Heart right ventricle (tissue), 16 donors: ENCODE measurements at regions not wholly inside any gene's neighbourhood (a gene's known extent, or its start where the extent isn't known, plus 50 kb on each side); places are given as distances from the start of the nearest gene placed in this dataset.

Source experiments
- ATAC-seq, 8 donors: fragments of 200-7000 bp; cut with Tn5 transposase; one replicate each; pipeline ENCODE4 v1.9.1; 2020; ENCODE audit warnings: mild to moderate bottlenecking in 8 of 8, moderate library complexity in 8 of 8, moderate number of reproducible peaks in 1 of 8
- DNase-seq, 2 donors: peaks; one replicate each; pipeline ENCODE4 v3.0.0-alpha.2; 2020
- H3K27ac ChIP-seq, 10 donors: fragments of 200-600 bp; sonication (generic) in 2 of 10; one replicate each; pipeline versions ENCODE4 v1.5.0 to v1.8.0; 2020 to 2022; ENCODE audit warnings: mild to moderate bottlenecking in 3 of 10
- H3K27me3 ChIP-seq, 7 donors: fragments of 200-600 bp; one replicate each; pipeline ENCODE4 v1.8.0; 2021 to 2022; ENCODE audit warnings: mild to moderate bottlenecking in 2 of 7
- H3K36me3 ChIP-seq, 9 donors: fragments of 200-600 bp; sonication (generic) in 1 of 9; one replicate each; pipeline versions ENCODE4 v1.5.0 to v1.8.0; 2020 to 2022; ENCODE audit warnings: mild to moderate bottlenecking in 2 of 9
- H3K4me1 ChIP-seq, 9 donors: fragments of 200-600 bp; sonication (generic) in 1 of 9; one replicate each; pipeline versions ENCODE4 v1.5.0 to v1.8.0; 2020 to 2022; ENCODE audit warnings: mild to moderate bottlenecking in 4 of 9
- H3K4me3 ChIP-seq, 10 donors: fragments of 200-600 bp; sonication (generic) in 2 of 10; one replicate each; pipeline versions ENCODE4 v1.5.0 to v1.8.0; 2020 to 2022; ENCODE audit warnings: mild to moderate bottlenecking in 7 of 10, moderate library complexity in 2 of 10
- H3K9me3 ChIP-seq, 11 donors: fragments of 200-600 bp in 10 of 11; sonication (generic) in 2 of 11; one replicate each; pipeline versions ENCODE4 v1.5.0 to v1.8.0; 2013 to 2022; ENCODE audit warnings: mild to moderate bottlenecking in 2 of 11, control low read depth in 1 of 11, moderate library complexity in 1 of 11
- CTCF ChIP-seq, 9 donors: fragments of 200-600 bp; sonication (generic) in 2 of 9; IDR thresholded peaks; one replicate each; pipeline versions ENCODE4 v1.5.0 to v1.8.0; 2021 to 2022; ENCODE audit warnings: antibody characterized with exemption in 9 of 9, mild to moderate bottlenecking in 5 of 9, moderate library complexity in 1 of 9
- WGBS, 2 donors: extraction: QIAGEN DNeasy Blood & Tissue Kit; methylation state at CpG; one replicate each; pipeline ENCODE4 v1.1.7; 2013; ENCODE audit warnings: inconsistent platforms in 1 of 2; 5-methylcytosine and 5-hydroxymethylcytosine counted together
- intact Hi-C, 10 donors: fragments of 100-400 bp; cut with DNase I; formaldehyde crosslinking; loops; one replicate each; pipeline versions ENCODE4 v1.11.1 to v1.14.2; 2022
- donor health status: Arrhythmogenic right ventricular cardiomyopathy.
- donor health status: ischemic (EF 13 %, LVEDD 7.1; RV severe dilation, severe dysfunction).
- donor health status: healthy with polysubstance abuse.
- donor health status: DM: no; HTN: yes; CAD: no.
- donor health status: DM: no; HTN: no; CAD: no.
- donor health status: ischemic (EF 25% LVEDD 6.9; RV normal size, moderate dysfunction).
- donor health status: ischemic (EF 25% LVEDD 5.7; RV mildly dilated, moderate dysfunction).
- donor health status: healthy.
- donor health status: DM: yes; HTN: yes; CAD: no.
- donor health status: Ischemic cardiomyopathy.
- donor health status: ischemic (EF 35%, LVEDD 5.7; RV mildly dilated, moderate dysfunction).
- donor health status: nonischemic (EF 11% LVEDD 7.7; RV severe dilation, severe dysfunction).
- donor health status: DM: yes; HTN: yes; CAD: no.
- donor health status: PGD.
- donor health status: ischemic (EF 29% LVEDD 5.4; RV normal size, mild dysfunction).
- donor health status: nonischemic (EF 23%, LVEDD 6.1; RV moderate dilation, normal function).

DNA sequence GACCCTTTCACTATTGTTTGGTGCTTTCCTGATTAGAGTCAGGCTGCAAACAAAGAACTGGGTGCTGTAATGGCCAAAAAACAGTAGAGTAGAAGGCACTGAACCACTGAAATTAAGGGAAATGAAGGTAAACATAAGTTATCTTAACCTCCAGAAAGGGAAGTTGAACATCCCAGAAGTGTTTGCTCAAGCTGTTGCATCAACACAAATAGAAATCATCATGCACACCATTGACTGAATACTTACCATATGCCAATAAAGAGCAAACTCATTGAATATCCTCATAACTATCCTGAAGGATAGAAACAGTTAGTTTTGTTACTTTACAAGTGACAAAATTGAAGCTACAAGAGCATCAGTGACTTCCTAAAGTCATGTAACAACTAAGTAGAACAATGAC is 477.4 kb upstream of the CHST9 start:
- DNase-seq: no peak
- Histone ChIP-seq H3K9me3 (no peaks in the 10 kb centered on the region), H3K4me3 (no peak overlapping the region), H3K36me3 (no peaks in the 10 kb centered on the region), H3K4me1 (peaks cover 0 to 3% (median 0%) of the 10 kb centered on the region in 9 donors), H3K27ac (no peak overlapping the region), H3K27me3 (no peaks in the 10 kb centered on the region)
- intact Hi-C loops: loop anchor here in 1 of 10 donors (5.0 kb wide), 1 partner anchor 50 kb away; no protein-coding TSS in a partner anchor
- no peak for TF ChIP-seq CTCF (IDR thresholded peaks at IDR 0.05)
- ATAC-seq: no peak

DNA sequence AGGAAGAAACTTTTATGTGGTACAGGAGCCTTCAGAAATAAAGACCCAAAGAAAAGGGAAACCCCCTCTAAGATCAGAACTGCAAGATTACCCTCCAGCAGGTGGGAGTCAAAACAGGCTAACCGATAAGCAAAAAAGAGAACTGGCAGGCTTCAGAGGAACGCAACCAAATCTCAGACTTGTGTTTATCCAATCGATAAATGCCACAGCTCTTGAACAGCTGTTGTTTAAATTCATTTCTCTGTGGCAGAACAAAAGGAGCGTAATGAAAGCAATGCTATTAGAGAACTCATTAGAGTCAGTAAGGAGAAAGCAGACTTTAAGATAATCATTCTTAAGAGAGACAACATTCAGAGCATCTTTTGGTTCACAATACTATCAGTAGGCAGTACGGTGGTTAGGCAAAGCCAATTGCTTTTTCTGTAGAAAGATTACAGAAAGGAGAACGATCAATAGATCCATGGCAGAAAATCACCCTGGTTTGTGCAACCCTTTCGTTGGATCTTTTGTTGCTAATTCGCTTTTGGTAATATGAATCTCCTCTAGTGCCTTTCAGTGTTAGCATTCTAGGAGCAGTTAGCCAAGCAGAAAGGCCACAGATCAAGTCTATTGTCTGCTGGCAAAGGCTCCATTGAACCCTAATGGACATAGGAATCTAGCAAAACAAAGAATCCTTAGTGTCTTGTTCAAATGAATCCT is 476.4 kb upstream of the CHST9 start:
- Histone ChIP-seq H3K4me1 (peaks cover 0 to 4% (median 0%) of the 10 kb centered on the region in 9 donors), H3K4me3 (no peak overlapping the region), H3K9me3 (no peaks in the 10 kb centered on the region), H3K36me3 (no peaks in the 10 kb centered on the region), H3K27ac (no peak overlapping the region), H3K27me3 (no peaks in the 10 kb centered on the region)
- DNase-seq: no peak
- ATAC-seq: no peak
- intact Hi-C loops: loop anchor here in 1 of 10 donors (5.0 kb wide), 1 partner anchor 51 kb away; no protein-coding TSS in a partner anchor
- no peak for TF ChIP-seq CTCF (IDR thresholded peaks at IDR 0.05)
- WGBS, 2 donors: 72 to 78% methylated on average over 8 of the region's 8 CpGs

- no peak for DNase-seq
- no peak overlapping the region for H3K27ac ChIP-seq
- ATAC-seq: no peak
- H3K9me3 ChIP-seq: no peaks in the 10 kb centered on the region
- H3K4me3 ChIP-seq: no peak overlapping the region
- TF ChIP-seq CTCF (IDR thresholded peaks at IDR 0.05): no peak
- H3K27me3 ChIP-seq: no peaks in the 10 kb centered on the region
- H3K4me1 ChIP-seq: peaks cover 0 to 5% (median 0%) of the 10 kb centered on the region in 9 donors
- 41 to 50% methylated on average over 3 of the region's 3 CpGs for WGBS, 2 donors
- intact Hi-C loops: no loop called here
- no peaks in the 10 kb centered on the region for H3K36me3 ChIP-seq
These were observed 471.8 kb upstream of the CHST9 start for GRCh38 chr18:27656905-27657304.

- Histone ChIP-seq H3K4me1 (peaks cover 0 to 6% (median 0%) of the 10 kb centered on the region in 9 donors), H3K27me3 (no peaks in the 10 kb centered on the region), H3K9me3 (no peaks in the 10 kb centered on the region), H3K4me3 (no peak overlapping the region), H3K36me3 (no peaks in the 10 kb centered on the region), H3K27ac (no peak overlapping the region)
- TF ChIP-seq CTCF (IDR thresholded peaks at IDR 0.05): no peak
- intact Hi-C loops: no loop called here
- no peak for ATAC-seq
- WGBS, 2 donors: 32 to 33% methylated on average over 5 of the region's 5 CpGs
- DNase-seq: no peak
These were observed 471.2 kb upstream of the CHST9 start for GRCh38 chr18:27656167-27656778.
